Hepatocyte (in vitro differentiated cells): ENCODE measurements at regions not wholly inside any gene's neighbourhood (a gene's known extent, or its start where the extent isn't known, plus 50 kb on each side); places are given as distances from the start of the nearest gene placed in this dataset.

Experiments
- EZH2 ChIP-seq: fragments of 200-600 bp; sonication (generic); IDR thresholded peaks from 2 replicates; pipeline ENCODE4 v1.6.1; 2016; ENCODE audit warnings: antibody characterized with exemption, mild to moderate bottlenecking, borderline replicate concordance
- TF ChIP-seq, protein P1 (sequence below): fragments of 200-600 bp; sonication (generic); IDR thresholded peaks from 2 replicates; pipeline ENCODE4 v1.5.1; 2016; ENCODE audit warnings: antibody characterized with exemption, mild to moderate bottlenecking; ENCODE audit not compliant: poor library complexity

DNA sequence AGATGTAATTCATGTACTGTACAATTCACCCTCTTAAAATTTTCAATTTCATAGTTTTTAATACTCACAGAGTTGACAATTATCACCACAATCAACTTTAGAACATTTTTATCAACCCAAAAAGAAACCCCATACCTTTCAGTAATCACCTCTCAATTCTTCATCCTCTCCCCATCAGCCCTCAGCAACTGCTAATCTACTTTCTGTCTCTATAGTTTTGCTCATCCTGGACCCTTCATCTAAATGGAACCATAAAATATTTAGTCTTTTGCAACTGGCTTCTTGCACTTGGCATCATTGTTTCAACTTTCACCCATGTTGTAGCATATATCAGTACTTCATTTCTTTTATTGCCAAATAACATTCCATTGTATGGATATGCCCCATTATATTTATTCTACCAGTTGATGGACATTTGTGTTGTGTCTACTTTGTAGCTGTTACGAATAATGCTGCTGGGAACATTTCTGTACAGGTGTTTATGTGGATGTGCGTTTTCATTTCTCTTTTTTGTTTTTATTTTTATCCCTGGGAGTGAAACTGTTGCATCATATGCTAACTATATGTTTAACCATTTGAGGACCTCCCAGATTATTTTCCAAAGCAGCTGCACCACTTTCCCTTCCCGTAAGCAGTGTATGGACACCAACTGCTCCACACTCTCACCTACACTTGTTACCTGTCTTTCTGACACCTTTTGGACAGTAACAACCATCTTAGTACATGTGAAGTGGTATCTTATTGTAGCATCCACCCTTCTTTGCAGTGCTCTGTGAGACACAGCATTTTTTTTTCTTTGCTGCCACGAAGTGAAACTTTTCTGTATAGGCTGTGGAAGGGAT lies 65.4 kb upstream of the APBB1IP start:
- TF ChIP-seq, protein P1, sequence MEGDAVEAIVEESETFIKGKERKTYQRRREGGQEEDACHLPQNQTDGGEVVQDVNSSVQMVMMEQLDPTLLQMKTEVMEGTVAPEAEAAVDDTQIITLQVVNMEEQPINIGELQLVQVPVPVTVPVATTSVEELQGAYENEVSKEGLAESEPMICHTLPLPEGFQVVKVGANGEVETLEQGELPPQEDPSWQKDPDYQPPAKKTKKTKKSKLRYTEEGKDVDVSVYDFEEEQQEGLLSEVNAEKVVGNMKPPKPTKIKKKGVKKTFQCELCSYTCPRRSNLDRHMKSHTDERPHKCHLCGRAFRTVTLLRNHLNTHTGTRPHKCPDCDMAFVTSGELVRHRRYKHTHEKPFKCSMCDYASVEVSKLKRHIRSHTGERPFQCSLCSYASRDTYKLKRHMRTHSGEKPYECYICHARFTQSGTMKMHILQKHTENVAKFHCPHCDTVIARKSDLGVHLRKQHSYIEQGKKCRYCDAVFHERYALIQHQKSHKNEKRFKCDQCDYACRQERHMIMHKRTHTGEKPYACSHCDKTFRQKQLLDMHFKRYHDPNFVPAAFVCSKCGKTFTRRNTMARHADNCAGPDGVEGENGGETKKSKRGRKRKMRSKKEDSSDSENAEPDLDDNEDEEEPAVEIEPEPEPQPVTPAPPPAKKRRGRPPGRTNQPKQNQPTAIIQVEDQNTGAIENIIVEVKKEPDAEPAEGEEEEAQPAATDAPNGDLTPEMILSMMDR = no peak
- TF ChIP-seq EZH2 = no peak
